KMS-11 (cell line): ENCODE measurements at regions not wholly inside any gene's neighbourhood (a gene's known extent, or its start where the extent isn't known, plus 50 kb on each side); places are given as distances from the start of the nearest gene placed in this dataset.

Experiments used
- H2AFZ ChIP-seq: fragments of 200-600 bp; sonication (generic); 2 replicates; pipeline ENCODE4 v1.6.1; 2016; ENCODE audit warnings: antibody characterized with exemption, mixed run types, low read depth
- H3K27ac ChIP-seq: fragments of 200-600 bp; sonication (generic); 2 replicates; pipeline ENCODE4 v1.6.1; 2016; ENCODE audit warnings: mild to moderate bottlenecking, mixed run types
- H3K27me3 ChIP-seq: fragments of 200-600 bp; sonication (generic); 2 replicates; pipeline ENCODE4 v1.6.1; 2017; ENCODE audit warnings: mild to moderate bottlenecking, low read depth, mixed run types, moderate library complexity; ENCODE audit not compliant: insufficient read depth
- H3K36me3 ChIP-seq: fragments of 200-600 bp; sonication (generic); 2 replicates; pipeline ENCODE4 v1.6.1; 2017; ENCODE audit warnings: mild to moderate bottlenecking, mixed run types; ENCODE audit not compliant: insufficient read depth
- H3K4me1 ChIP-seq: fragments of 200-600 bp; sonication (generic); 2 replicates; pipeline ENCODE4 v1.6.1; 2016; ENCODE audit warnings: mild to moderate bottlenecking, low read depth, mixed run types; ENCODE audit not compliant: poor library complexity, severe bottlenecking
- H3K4me2 ChIP-seq: fragments of 200-600 bp; sonication (generic); 2 replicates; pipeline ENCODE4 v1.7.0; 2016; ENCODE audit warnings: mild to moderate bottlenecking, mixed run types
- H3K4me3 ChIP-seq: fragments of 200-600 bp; sonication (generic); IDR thresholded peaks from 2 replicates; pipeline ENCODE4 v1.6.1; 2017; ENCODE audit warnings: low read depth, low read length, mixed read lengths; ENCODE audit not compliant: insufficient read depth
- H3K79me2 ChIP-seq: fragments of 200-600 bp; sonication (generic); 2 replicates; pipeline ENCODE4 v1.6.1; 2016; ENCODE audit warnings: low read depth, mixed run types; ENCODE audit not compliant: insufficient read depth
- H3K9ac ChIP-seq: fragments of 200-600 bp; sonication (generic); 2 replicates; pipeline ENCODE4 v1.6.1; 2016; ENCODE audit warnings: mild to moderate bottlenecking, mixed run types
- H4K20me1 ChIP-seq: fragments of 200-600 bp; sonication (generic); 2 replicates; pipeline ENCODE4 v1.6.1; 2016; ENCODE audit warnings: mild to moderate bottlenecking, mixed run types; ENCODE audit not compliant: insufficient read depth
- CTCF ChIP-seq: fragments of 200-600 bp; sonication (generic); conservative IDR thresholded peaks from 2 replicates; pipeline ENCODE4 v1.6.1; 2017; ENCODE audit warnings: low read depth, mild to moderate bottlenecking, antibody characterized with exemption, low read length, moderate library complexity, mixed read lengths

- no peak overlapping the region for H2AFZ ChIP-seq
- no peaks in the 10 kb centered on the region for H3K27me3 ChIP-seq
- no peak for TF ChIP-seq CTCF
- no peaks in the 10 kb centered on the region for H3K79me2 ChIP-seq
- H3K36me3 ChIP-seq, result no peaks in the 10 kb centered on the region
- no peaks in the 10 kb centered on the region for H4K20me1 ChIP-seq
- H3K9ac ChIP-seq, result no peak overlapping the region
- H3K27ac ChIP-seq, result no peak overlapping the region
- H3K4me1 ChIP-seq, result no peaks in the 10 kb centered on the region
- no peak overlapping the region for H3K4me2 ChIP-seq
- H3K4me3 ChIP-seq, result no peak overlapping the region
Measured at GRCh38 chr12:75735853-75736252, 224.4 kb upstream of the KRR1 start.

GRCh38 chr12:75728826-75729225 lies 217.4 kb upstream of the KRR1 start:
- no peak overlapping the region for H2AFZ ChIP-seq

GRCh38 chr12:75727577-75727976 lies 216.2 kb upstream of the KRR1 start:
- Histone ChIP-seq H3K36me3 (no peaks in the 10 kb centered on the region), H3K9ac (no peak overlapping the region), H3K4me3 (no peak overlapping the region), H3K4me2 (no peak overlapping the region), H3K79me2 (no peaks in the 10 kb centered on the region), H3K4me1 (no peaks in the 10 kb centered on the region), H2AFZ (no peak overlapping the region), H3K27ac (no peak overlapping the region), H4K20me1 (no peaks in the 10 kb centered on the region), H3K27me3 (no peaks in the 10 kb centered on the region)
- TF ChIP-seq CTCF, result no peak

More at GRCh38 chr12:75728826-75729225, 217.4 kb upstream of the KRR1 start:
- H3K36me3 ChIP-seq, result no peaks in the 10 kb centered on the region
- no peak overlapping the region for H3K27ac ChIP-seq
- H3K4me3 ChIP-seq, result no peak overlapping the region
- H3K9ac ChIP-seq, result no peak overlapping the region
- H3K79me2 ChIP-seq, result no peaks in the 10 kb centered on the region
- no peak for TF ChIP-seq CTCF
- H3K4me1 ChIP-seq, result no peaks in the 10 kb centered on the region
- H3K27me3 ChIP-seq, result no peaks in the 10 kb centered on the region
- no peak overlapping the region for H3K4me2 ChIP-seq
- no peaks in the 10 kb centered on the region for H4K20me1 ChIP-seq

GRCh38 chr12:75725521-75726111 lies 214.2 kb upstream of the KRR1 start:
- Histone ChIP-seq H4K20me1 (no peaks in the 10 kb centered on the region), H3K4me3 (no peak overlapping the region), H3K4me2 (no peak overlapping the region), H3K9ac (no peak overlapping the region), H2AFZ (no peak overlapping the region), H3K4me1 (no peaks in the 10 kb centered on the region), H3K79me2 (no peaks in the 10 kb centered on the region), H3K27ac (no peak overlapping the region), H3K27me3 (no peaks in the 10 kb centered on the region), H3K36me3 (no peaks in the 10 kb centered on the region)
- TF ChIP-seq CTCF, result no peak
